HCT116 (cell line): ENCODE measurements at regions not wholly inside any gene's neighbourhood (a gene's known extent, or its start where the extent isn't known, plus 50 kb on each side); places are given as distances from the start of the nearest gene placed in this dataset.

Experiments used
- ATAC-seq: fragments of 200-7000 bp; cut with Tn5 transposase; 2 replicates; pipeline ENCODE4 v1.9.1; 2020; ENCODE audit warnings: mild to moderate bottlenecking, moderate library complexity
- BruUV-seq: library from RNA; stranded (reverse); fragments of 400-500 nt; replicated peaks from 2 replicates; lab custom pipeline; 2021; lab: Mats Ljungman, UMichigan
- CTCF ChIA-PET: fragments of 300-600 bp; sonication (Branson Sonifier 250); formaldehyde crosslinking; loops from one replicate; lab custom pipeline; 2021; ENCODE audit warnings: antibody characterized with exemption; lab: Charles Lee
- POLR2A ChIA-PET: fragments of 300-600, 350-600 bp; sonication (Branson Sonifier 250); formaldehyde crosslinking; loops from one replicate; lab custom pipeline; 2021; ENCODE audit warnings: antibody characterized with exemption; lab: Charles Lee
- RAD21 ChIA-PET, 2 experiments: fragments of 300-600 bp; sonication (Branson Sonifier 250); formaldehyde crosslinking; loops; one replicate each; lab custom pipeline; 2023; ENCODE audit warnings: low total read pairs in 2 of 2; ENCODE audit not compliant: uncharacterized antibody in 2 of 2, unreplicated experiment in 2 of 2, low non-redundant PET in 1 of 2; lab: Charles Lee
- DNase-seq: peaks from one replicate; pipeline ENCODE4 v3.0.0-alpha.2; 2010; ENCODE audit warnings: low read depth, low spot score
- H2AFZ ChIP-seq: fragments of 200-600 bp; shearing (Covaris generic), sonication (generic); 2 replicates; pipeline ENCODE4 v1.6.1; 2017; ENCODE audit warnings: low read depth, mixed run types, mixed read lengths, antibody characterized with exemption, low read length; ENCODE audit not compliant: poor library complexity, severe bottlenecking
- H3K27ac ChIP-seq: 2 replicates; pipeline ENCODE4 v1.5.1; 2012; ENCODE audit warnings: low read depth, low read length
- H3K27me3 ChIP-seq: fragments of 200-600 bp; sonication (generic); 2 replicates; pipeline ENCODE4 v1.6.1; 2016; ENCODE audit warnings: mixed run types, low read length, mixed read lengths; ENCODE audit not compliant: insufficient read depth
- H3K36me3 ChIP-seq, 2 experiments: fragments of 200-500 bp in 1 of 2; fragments of 200-600 bp in 1 of 2; sonication (Bioruptor generic) in 1 of 2; sonication (generic) in 1 of 2; 2 replicates each; pipeline versions ENCODE4 v1.5.1 to v1.6.1; 2014 to 2016; ENCODE audit warnings: low read length in 2 of 2, inconsistent platforms in 1 of 2, mixed read lengths in 1 of 2, mixed run types in 1 of 2; ENCODE audit not compliant: insufficient read depth in 2 of 2, control insufficient read depth in 1 of 2
- H3K4me1 ChIP-seq, 2 experiments: fragments of 200-600 bp in 1 of 2; sonication (generic) in 1 of 2; 2 replicates each; pipeline versions ENCODE4 v1.5.1 to v1.6.1; 2012 to 2017; ENCODE audit warnings: low read length in 2 of 2, inconsistent platforms in 1 of 2, mild to moderate bottlenecking in 1 of 2, mixed read lengths in 1 of 2, mixed run types in 1 of 2, moderate library complexity in 1 of 2; ENCODE audit not compliant: insufficient read depth in 2 of 2, control insufficient read depth in 1 of 2
- H3K4me2 ChIP-seq: fragments of 200-600 bp; sonication (generic); 2 replicates; pipeline ENCODE4 v1.6.1; 2017; ENCODE audit warnings: mixed run types, low read length, mixed read lengths
- H3K4me3 ChIP-seq, 2 experiments: fragments of 200-600 bp in 1 of 2; sonication (generic) in 1 of 2; replicated peaks in 1 of 2; 2 replicates each; pipeline ENCODE4 v1.5.1; 2011 to 2016; ENCODE audit warnings: low read length in 2 of 2, control low read depth in 1 of 2, low read depth in 1 of 2, mild to moderate bottlenecking in 1 of 2, mixed read lengths in 1 of 2, mixed run types in 1 of 2
- H3K79me2 ChIP-seq: fragments of 200-600 bp; sonication (generic); 2 replicates; pipeline ENCODE4 v1.6.1; 2017; ENCODE audit warnings: mild to moderate bottlenecking, mixed run types, low read length, moderate library complexity, mixed read lengths; ENCODE audit not compliant: insufficient read depth
- H3K9ac ChIP-seq: fragments of 200-600 bp; sonication (generic); 2 replicates; pipeline ENCODE4 v1.6.1; 2016; ENCODE audit warnings: low read length, mixed read lengths
- H3K9me2 ChIP-seq: fragments of 200-600 bp; sonication (generic), shearing (Covaris generic); 2 replicates; pipeline ENCODE4 v1.6.1; 2017; ENCODE audit warnings: mixed run types, mild to moderate bottlenecking, moderate library complexity; ENCODE audit not compliant: insufficient read depth
- H3K9me3 ChIP-seq, 2 experiments: fragments of 200-500 bp in 1 of 2; fragments of 200-600 bp in 1 of 2; sonication (Bioruptor generic) in 1 of 2; sonication (generic) in 1 of 2; 2 replicates each; pipeline ENCODE4 v1.6.1; 2014 to 2017; ENCODE audit warnings: low read length in 2 of 2, mixed read lengths in 2 of 2, inconsistent platforms in 1 of 2, low read depth in 1 of 2, mild to moderate bottlenecking in 1 of 2, mixed run types in 1 of 2, moderate library complexity in 1 of 2; ENCODE audit not compliant: control insufficient read depth in 1 of 2, insufficient read depth in 1 of 2
- H4K20me1 ChIP-seq: fragments of 200-600 bp; sonication (generic), shearing (Covaris generic); 2 replicates; pipeline ENCODE4 v1.6.1; 2017; ENCODE audit warnings: mixed run types, mild to moderate bottlenecking, moderate library complexity; ENCODE audit not compliant: insufficient read depth
- ATF3 ChIP-seq: IDR thresholded peaks from 2 replicates; pipeline ENCODE4 v1.6.1; 2012
- CBX3 ChIP-seq: IDR thresholded peaks from 2 replicates; pipeline ENCODE4 v1.6.1; 2012; ENCODE audit warnings: low read depth
- CEBPB ChIP-seq: IDR thresholded peaks from 2 replicates; pipeline ENCODE4 v1.6.1; 2012; ENCODE audit warnings: low read depth
- FOSL1 ChIP-seq: IDR thresholded peaks from 2 replicates; pipeline ENCODE4 v1.6.1; 2012; ENCODE audit warnings: low read depth
- POLR2AphosphoS5 ChIP-seq: IDR thresholded peaks from 2 replicates; pipeline ENCODE4 v1.6.1; 2011; ENCODE audit warnings: mild to moderate bottlenecking, low read depth, low read length, moderate library complexity
- RAD21 ChIP-seq: IDR thresholded peaks from 2 replicates; pipeline ENCODE4 v1.6.1; 2012; ENCODE audit warnings: low read depth, mild to moderate bottlenecking
- TCF7L2 ChIP-seq: IDR thresholded peaks from 2 replicates; pipeline ENCODE4 v1.7.0; 2011; ENCODE audit warnings: borderline replicate concordance, inconsistent platforms; ENCODE audit not compliant: insufficient read depth, insufficient read length; ENCODE audit errors: extremely low read depth
- intact Hi-C: fragments of 100-400 bp; cut with micrococcal nuclease; formaldehyde crosslinking; loops from 2 replicates; pipeline ENCODE4 v1.10.0; 2022

DNA sequence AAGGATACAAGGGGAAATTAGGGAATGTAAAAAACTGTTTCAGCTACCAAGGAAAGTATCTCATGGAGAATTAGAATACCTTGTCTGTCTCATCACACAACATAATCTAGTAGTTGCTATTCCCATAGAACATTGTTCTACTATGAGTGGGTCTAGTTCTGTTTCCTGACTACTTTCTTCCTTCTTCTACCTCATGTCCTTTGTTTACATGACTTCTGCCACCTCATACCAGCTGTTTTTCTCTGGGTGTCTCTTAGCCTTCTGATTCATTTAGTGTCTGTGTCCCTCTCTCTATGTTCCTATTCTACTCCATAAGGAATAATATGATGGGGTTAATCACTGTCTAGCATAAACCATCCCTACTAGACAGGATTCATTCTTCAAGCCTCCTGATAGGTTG is 887.3 kb downstream of the DIAPH3 start:
- Histone ChIP-seq H3K9ac (no peak overlapping the region), H3K79me2 (no peaks in the 10 kb centered on the region), H3K27ac (no peak overlapping the region), H3K4me1 (no peaks in the 10 kb centered on the region), H3K36me3 (no peaks in the 10 kb centered on the region), H3K4me3 (no peak overlapping the region), H2AFZ (no peak overlapping the region), H3K9me3 (peaks cover 0 to 28% of the 10 kb centered on the region in 2 experiments; a peak in 3 of 4 replicates), H4K20me1 (no peaks in the 10 kb centered on the region), H3K4me2 (no peak overlapping the region), H3K9me2 (no peaks in the 10 kb centered on the region), H3K27me3 (no peaks in the 10 kb centered on the region)
- DNase-seq (no peak), ATAC-seq (no peak)
- BruUV-seq = no TSS peak
- ChIA-PET CTCF (no interaction called here), POLR2A (no interaction called here), RAD21 (no interaction called here)
- intact Hi-C loops = no loop called here
- TF ChIP-seq CBX3 = no peak

DNA sequence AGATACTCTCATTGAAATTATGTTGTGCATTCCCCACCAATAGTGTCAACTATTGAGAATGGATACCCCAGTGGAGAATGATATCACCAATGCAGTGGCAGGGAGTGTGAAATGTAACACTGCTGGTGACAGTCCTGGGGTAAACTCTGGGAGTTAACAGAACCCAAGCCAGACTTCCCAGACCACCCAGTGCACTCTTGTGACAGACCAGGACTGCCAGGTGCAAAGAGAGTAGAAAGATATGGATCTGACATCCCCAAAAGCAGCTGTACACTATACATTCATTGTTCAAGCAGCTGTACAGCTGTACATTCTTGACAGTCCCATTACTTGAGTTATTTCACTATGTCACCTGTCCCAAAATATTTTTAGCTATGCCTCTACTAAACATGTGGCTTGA is 886.6 kb downstream of the DIAPH3 start:
- no peaks in the 10 kb centered on the region for H3K27me3 ChIP-seq
- H3K4me1 ChIP-seq = no peaks in the 10 kb centered on the region
- H4K20me1 ChIP-seq = no peaks in the 10 kb centered on the region
- no peak for TF ChIP-seq POLR2AphosphoS5
- TF ChIP-seq TCF7L2 = no peak
- no peak for TF ChIP-seq ATF3
- no peak for TF ChIP-seq RAD21
- TF ChIP-seq CEBPB = no peak
- TF ChIP-seq FOSL1 = no peak
- DNase-seq (no peak), ATAC-seq (no peak)
- BruUV-seq = no TSS peak
- H3K4me2 ChIP-seq = no peak overlapping the region
- intact Hi-C loops = no loop called here
- ChIA-PET RAD21 (no interaction called here), CTCF (no interaction called here), POLR2A (no interaction called here)
- H3K9ac ChIP-seq = no peak overlapping the region
- H2AFZ ChIP-seq = no peak overlapping the region
- H3K36me3 ChIP-seq = no peaks in the 10 kb centered on the region
- H3K9me3 ChIP-seq = peaks cover 0 to 28% of the 10 kb centered on the region in 2 experiments; a peak in 3 of 4 replicates
- H3K27ac ChIP-seq = no peak overlapping the region
- H3K79me2 ChIP-seq = no peaks in the 10 kb centered on the region
- no peaks in the 10 kb centered on the region for H3K9me2 ChIP-seq
- no peak overlapping the region for H3K4me3 ChIP-seq
